ENCODE measurements at regions not wholly inside any gene's neighbourhood (a gene's known extent, or its start where the extent isn't known, plus 50 kb on each side); places are given as distances from the start of the nearest gene placed in this dataset.
A peak's percentile ranks its signal among the peaks of the same experiment; 100 is the strongest.

GRCh38 chr17:64781810-64782555 lies 119.9 kb upstream of the SMURF2 start:
- H3K4me1 Mint-ChIP-seq = peaks cover 19 to 32% of the 10 kb centered on the region in 2 donors
- no peak for DNase-seq
- H3K27ac Mint-ChIP-seq = peak overlapping the region; percentile 56 to 57
- Histone ChIP-seq H3K9me3 (ENCODE audit: control insufficient read depth, insufficient read depth, low read length) (no peaks in the 10 kb centered on the region), H3K36me3 (ENCODE audit: control insufficient read depth, insufficient read depth, low read length) (peaks cover 23% of the 10 kb centered on the region), H3K4me1 (ENCODE audit: control insufficient read depth, insufficient read depth, low read length) (peaks cover 48% of the 10 kb centered on the region), H3K27ac (ENCODE audit: low read length) (no peak overlapping the region), H3K4me3 (ENCODE audit: low read length) (no peak overlapping the region), H3K27me3 (ENCODE audit: control insufficient read depth, insufficient read depth, low read length) (peaks cover 3% of the 10 kb centered on the region)
- no peak for ATAC-seq
- TF ChIP-seq CTCF (IDR thresholded peaks at IDR 0.05) = no peak
- intact Hi-C loops (cut with micrococcal nuclease) = no loop called here
- peak overlapping the region; percentile 81 for H3K4me3 Mint-ChIP-seq
- 86% methylated on average over 15 of the region's 17 CpGs for WGBS (ENCODE audit: insufficient coverage)
- H3K36me3 Mint-ChIP-seq = no peaks in the 10 kb centered on the region
- H3K27me3 Mint-ChIP-seq (ENCODE audit: low read depth in 2 of 2) = no peaks in the 10 kb centered on the region
- H3K9me3 Mint-ChIP-seq = no peaks in the 10 kb centered on the region

DNA sequence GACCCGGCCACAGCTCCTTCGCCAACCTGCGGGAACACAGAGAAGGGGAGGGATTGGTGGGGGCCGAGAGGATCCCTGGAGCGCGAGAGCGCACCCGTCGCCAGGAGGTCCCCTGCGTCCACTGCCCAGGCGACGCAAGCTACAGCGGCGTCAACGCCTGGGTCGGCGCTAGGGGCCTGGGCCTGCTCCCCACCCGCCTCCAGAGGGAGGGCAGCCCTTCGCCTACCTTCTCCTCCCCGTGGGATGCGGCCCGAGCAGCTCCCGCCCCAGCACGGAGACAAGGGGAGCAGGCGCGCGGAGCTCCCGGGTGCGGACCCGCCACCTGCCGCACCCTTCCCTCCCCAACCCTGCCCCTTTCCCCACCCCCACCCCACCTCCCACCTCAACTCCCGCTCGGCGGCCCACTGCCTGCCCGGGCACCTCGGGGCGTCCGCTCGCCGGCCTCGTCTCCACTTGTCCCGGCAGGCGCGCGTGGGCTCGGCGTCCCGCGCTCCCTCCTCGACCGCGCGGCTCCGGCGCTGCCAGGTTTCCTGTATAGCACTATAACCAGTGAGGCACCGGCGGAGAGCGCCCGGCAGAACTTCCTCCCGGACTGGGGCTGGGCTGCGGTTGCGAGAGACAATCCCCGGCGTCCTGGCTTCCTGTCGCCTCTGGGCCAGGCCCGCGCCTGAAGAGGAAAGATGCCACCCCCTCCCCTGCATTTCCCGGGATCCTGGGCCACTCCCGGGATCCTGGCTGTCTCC lies 119.1 kb upstream of the SMURF2 start:
- H3K36me3 ChIP-seq (ENCODE audit: control insufficient read depth, insufficient read depth, low read length) = peaks cover 17% of the 10 kb centered on the region
- H3K4me1 ChIP-seq (ENCODE audit: control insufficient read depth, insufficient read depth, low read length) = peaks cover 56% of the 10 kb centered on the region
- H3K27ac ChIP-seq (ENCODE audit: low read length) = no peak overlapping the region
- intact Hi-C loops (cut with micrococcal nuclease) = no loop called here
- TF ChIP-seq CTCF (IDR thresholded peaks at IDR 0.05) = no peak
- Mint-ChIP-seq H3K36me3 (no peaks in the 10 kb centered on the region), H3K4me1 (peaks cover 19 to 33% of the 10 kb centered on the region in 2 donors), H3K9me3 (no peaks in the 10 kb centered on the region), H3K27ac (peak overlapping the region in 1 of 2 donors; percentile 57), H3K27me3 (ENCODE audit: low read depth in 2 of 2) (no peaks in the 10 kb centered on the region), H3K4me3 (peak overlapping the region; percentile 81)
- peak in 1 of 2 donors; percentile 70 for DNase-seq
- peak overlapping the region; percentile 53 for H3K4me3 ChIP-seq (ENCODE audit: low read length)
- peak in 2 of 3 donors; percentile 9 to 14 for ATAC-seq
- H3K27me3 ChIP-seq (ENCODE audit: control insufficient read depth, insufficient read depth, low read length) = peaks cover 3% of the 10 kb centered on the region
- WGBS (ENCODE audit: insufficient coverage) = under 1% methylated on average over 69 of the region's 69 CpGs
- H3K9me3 ChIP-seq (ENCODE audit: control insufficient read depth, insufficient read depth, low read length) = no peaks in the 10 kb centered on the region

DNA sequence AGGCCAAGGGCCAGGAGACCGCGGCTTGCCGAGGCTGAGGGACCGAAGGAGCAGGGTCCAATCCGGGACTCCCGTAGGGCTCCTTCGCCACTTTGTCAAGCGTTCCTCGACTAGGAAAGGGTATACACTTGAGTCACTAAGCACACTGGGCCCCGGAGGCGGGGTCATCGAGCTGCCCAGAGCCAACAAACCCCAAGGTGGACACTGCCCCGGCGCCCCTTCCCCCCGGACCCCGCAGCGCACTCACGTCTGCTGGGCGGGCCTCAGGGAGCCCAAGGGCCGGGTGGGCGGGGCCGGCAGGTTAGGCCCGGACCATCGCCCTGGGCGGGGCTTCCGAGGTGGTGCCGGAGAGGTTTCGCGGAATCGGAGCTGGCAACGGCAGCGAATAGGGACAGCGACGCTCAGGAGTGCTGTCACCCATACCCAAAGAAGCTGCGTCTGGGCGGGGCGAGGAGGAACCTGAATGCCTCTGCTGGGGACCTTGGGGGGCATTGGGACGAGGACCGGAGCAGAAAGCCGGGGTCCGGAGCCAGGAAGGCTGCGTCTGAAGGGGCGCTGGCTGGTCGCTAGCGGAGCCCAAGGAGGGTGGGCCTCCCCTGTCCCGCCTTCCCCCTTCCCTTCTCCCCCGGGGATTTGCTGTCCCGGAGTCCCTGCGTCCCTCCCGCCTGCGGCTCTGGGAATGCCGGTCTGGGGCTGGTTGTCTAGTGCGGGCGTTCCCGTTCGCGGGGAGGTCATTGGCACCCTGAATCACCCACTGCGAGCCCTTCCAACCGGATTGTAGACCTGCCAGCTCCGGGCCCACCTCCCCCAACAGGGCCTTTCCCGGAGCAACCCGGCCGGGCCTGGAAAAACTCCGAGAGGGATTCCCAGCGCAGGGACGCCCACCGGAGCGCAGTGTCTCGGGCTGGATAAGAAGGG lies 118.2 kb upstream of the SMURF2 start:
- peaks cover 56% of the 10 kb centered on the region for H3K4me1 ChIP-seq (ENCODE audit: control insufficient read depth, insufficient read depth, low read length)

More for the DNA sequence above, 118.2 kb upstream of the SMURF2 start:
- intact Hi-C loops (cut with micrococcal nuclease) = no loop called here
- Mint-ChIP-seq H3K27me3 (ENCODE audit: low read depth in 2 of 2) (no peaks in the 10 kb centered on the region), H3K9me3 (no peaks in the 10 kb centered on the region), H3K27ac (peak overlapping the region in 1 of 2 donors; percentile 57), H3K36me3 (no peaks in the 10 kb centered on the region), H3K4me3 (peak overlapping the region; percentile 81), H3K4me1 (peaks cover 19 to 38% of the 10 kb centered on the region in 2 donors)
- H3K36me3 ChIP-seq (ENCODE audit: control insufficient read depth, insufficient read depth, low read length) = peaks cover 10% of the 10 kb centered on the region
- H3K27ac ChIP-seq (ENCODE audit: low read length) = no peak overlapping the region
- peaks cover 3% of the 10 kb centered on the region for H3K27me3 ChIP-seq (ENCODE audit: control insufficient read depth, insufficient read depth, low read length)
- H3K9me3 ChIP-seq (ENCODE audit: control insufficient read depth, insufficient read depth, low read length) = no peaks in the 10 kb centered on the region
- no peak for TF ChIP-seq CTCF (IDR thresholded peaks at IDR 0.05)
- 3% methylated on average over 69 of the region's 69 CpGs for WGBS (ENCODE audit: insufficient coverage)
- H3K4me3 ChIP-seq (ENCODE audit: low read length) = peak overlapping the region; percentile 53
- peak; percentile 53 to 58 (median 57) for ATAC-seq
- peak; percentile 52 to 89 for DNase-seq

Measured in natural killer cell (primary cell).